Activated T-cell treated with anti-CD3 and anti-CD28 coated beads, Interleukin-2, amount 50 U/mL, for 24 hours (primary cell): ENCODE measurements at regions not wholly inside any gene's neighbourhood (a gene's known extent, or its start where the extent isn't known, plus 50 kb on each side); places are given as distances from the start of the nearest gene placed in this dataset.
"Not testable (repeated sequence)": the region's sequence is repeated elsewhere in the genome, so short reads cannot be mapped to it uniquely, and the experiment has no call there.

Experiments
- DNase-seq: peaks from one replicate; pipeline ENCODE4 v3.0.0-alpha.2; 2020
- H3K27ac Mint-ChIP-seq: 2 replicates; pipeline ENCODE4 v1.8.0; 2020; ENCODE audit warnings: mild to moderate bottlenecking, mixed read lengths
- H3K27me3 Mint-ChIP-seq: 2 replicates; pipeline ENCODE4 v1.8.0; 2020; ENCODE audit warnings: mixed read lengths
- H3K36me3 Mint-ChIP-seq: 2 replicates; pipeline ENCODE4 v1.8.0; 2020; ENCODE audit warnings: low read depth, mixed read lengths
- H3K4me1 Mint-ChIP-seq: 2 replicates; pipeline ENCODE4 v1.8.0; 2020; ENCODE audit warnings: low read depth, mixed read lengths
- H3K4me3 Mint-ChIP-seq: 2 replicates; pipeline ENCODE4 v1.8.0; 2020; ENCODE audit warnings: mild to moderate bottlenecking, moderate library complexity, mixed read lengths
- H3K9me3 Mint-ChIP-seq: 2 replicates; pipeline ENCODE4 v1.8.0; 2020; ENCODE audit warnings: mixed read lengths

GRCh38 chr4:17024425-17024824 is 126.0 kb upstream of the LDB2 start:
- H3K27ac Mint-ChIP-seq, result no peak overlapping the region
- H3K36me3 Mint-ChIP-seq, result no peaks in the 10 kb centered on the region
- H3K27me3 Mint-ChIP-seq, result peaks cover 32% of the 10 kb centered on the region
- no peak overlapping the region for H3K4me3 Mint-ChIP-seq
- DNase-seq, result no peak
- H3K9me3 Mint-ChIP-seq, result no peaks in the 10 kb centered on the region
- H3K4me1 Mint-ChIP-seq, result no peaks in the 10 kb centered on the region

- H3K4me3 Mint-ChIP-seq, result no peak overlapping the region
- no peaks in the 10 kb centered on the region for H3K36me3 Mint-ChIP-seq
- no peaks in the 10 kb centered on the region for H3K4me1 Mint-ChIP-seq
- DNase-seq, result no peak
- no peak overlapping the region for H3K27ac Mint-ChIP-seq
- H3K27me3 Mint-ChIP-seq, result peaks cover 29% of the 10 kb centered on the region
- H3K9me3 Mint-ChIP-seq, result no peaks in the 10 kb centered on the region
These were observed 122.5 kb upstream of the LDB2 start for GRCh38 chr4:17020901-17021300.

GRCh38 chr4:17020451-17020850 is 122.0 kb upstream of the LDB2 start:
- H3K27ac Mint-ChIP-seq, result no peak overlapping the region

GRCh38 chr4:17018621-17019020 is 120.2 kb upstream of the LDB2 start:
- H3K9me3 Mint-ChIP-seq, DNase-seq, H3K27ac Mint-ChIP-seq, H3K4me3 Mint-ChIP-seq, H3K4me1 Mint-ChIP-seq, H3K36me3 Mint-ChIP-seq: not testable (repeated sequence)
- H3K27me3 Mint-ChIP-seq, result peaks cover 25% of the 10 kb centered on the region

More at GRCh38 chr4:17020451-17020850, 122.0 kb upstream of the LDB2 start:
- no peak for DNase-seq
- no peaks in the 10 kb centered on the region for H3K9me3 Mint-ChIP-seq
- H3K27me3 Mint-ChIP-seq, result peaks cover 27% of the 10 kb centered on the region
- H3K4me3 Mint-ChIP-seq, result no peak overlapping the region
- H3K4me1 Mint-ChIP-seq, result no peaks in the 10 kb centered on the region
- no peaks in the 10 kb centered on the region for H3K36me3 Mint-ChIP-seq

- no peaks in the 10 kb centered on the region for H3K4me1 Mint-ChIP-seq
- peaks cover 23% of the 10 kb centered on the region for H3K27me3 Mint-ChIP-seq
- DNase-seq, result no peak
- no peak overlapping the region for H3K4me3 Mint-ChIP-seq
- H3K36me3 Mint-ChIP-seq, result no peaks in the 10 kb centered on the region
- no peak overlapping the region for H3K27ac Mint-ChIP-seq
- no peaks in the 10 kb centered on the region for H3K9me3 Mint-ChIP-seq
These were observed 119.6 kb upstream of the LDB2 start for GRCh38 chr4:17018013-17018412.

GRCh38 chr4:17013382-17014006 is 115.0 kb upstream of the LDB2 start:
- Mint-ChIP-seq H3K4me3 (no peak overlapping the region), H3K27ac (no peak overlapping the region), H3K4me1 (no peaks in the 10 kb centered on the region), H3K36me3 (no peaks in the 10 kb centered on the region), H3K27me3 (no peaks in the 10 kb centered on the region), H3K9me3 (no peaks in the 10 kb centered on the region)
- DNase-seq, result no peak

- H3K27ac Mint-ChIP-seq, result no peak overlapping the region
- no peaks in the 10 kb centered on the region for H3K9me3 Mint-ChIP-seq
These were observed 114.0 kb upstream of the LDB2 start for GRCh38 chr4:17012451-17012850.

GRCh38 chr4:17010426-17011087 is 112.1 kb upstream of the LDB2 start:
- Mint-ChIP-seq H3K36me3 (no peaks in the 10 kb centered on the region), H3K27me3 (no peaks in the 10 kb centered on the region), H3K27ac (no peak overlapping the region), H3K4me1 (no peaks in the 10 kb centered on the region), H3K9me3 (no peaks in the 10 kb centered on the region), H3K4me3 (no peak overlapping the region)
- DNase-seq, result no peak

More at GRCh38 chr4:17012451-17012850, 114.0 kb upstream of the LDB2 start:
- Mint-ChIP-seq H3K27me3 (no peaks in the 10 kb centered on the region), H3K4me1 (no peaks in the 10 kb centered on the region), H3K36me3 (no peaks in the 10 kb centered on the region), H3K4me3 (no peak overlapping the region)
- no peak for DNase-seq

- Mint-ChIP-seq H3K27me3 (no peaks in the 10 kb centered on the region), H3K4me3 (no peak overlapping the region), H3K27ac (no peak overlapping the region), H3K9me3 (no peaks in the 10 kb centered on the region), H3K4me1 (no peaks in the 10 kb centered on the region), H3K36me3 (no peaks in the 10 kb centered on the region)
- no peak for DNase-seq
These were observed 111.5 kb upstream of the LDB2 start for GRCh38 chr4:17009871-17010367.

- Mint-ChIP-seq H3K9me3 (no peaks in the 10 kb centered on the region), H3K27ac (no peak overlapping the region), H3K36me3 (no peaks in the 10 kb centered on the region), H3K4me3 (no peak overlapping the region), H3K27me3 (no peaks in the 10 kb centered on the region), H3K4me1 (no peaks in the 10 kb centered on the region)
- no peak for DNase-seq
These were observed 110.4 kb upstream of the LDB2 start for GRCh38 chr4:17008834-17009345.

GRCh38 chr4:17003606-17004392 is 105.4 kb upstream of the LDB2 start:
- DNase-seq, result not testable (repeated sequence)

GRCh38 chr4:16995451-16995850 is 97.0 kb upstream of the LDB2 start:
- Mint-ChIP-seq H3K4me1 (no peaks in the 10 kb centered on the region), H3K9me3 (no peaks in the 10 kb centered on the region), H3K4me3 (no peak overlapping the region), H3K27me3 (no peaks in the 10 kb centered on the region), H3K27ac (no peak overlapping the region), H3K36me3 (no peaks in the 10 kb centered on the region)
- DNase-seq, result no peak

More at GRCh38 chr4:17003606-17004392, 105.4 kb upstream of the LDB2 start:
- H3K27ac Mint-ChIP-seq, H3K4me3 Mint-ChIP-seq, H3K36me3 Mint-ChIP-seq, H3K9me3 Mint-ChIP-seq, H3K27me3 Mint-ChIP-seq, H3K4me1 Mint-ChIP-seq: not testable (repeated sequence)

GRCh38 chr4:16993956-16994840 is 95.8 kb upstream of the LDB2 start:
- DNase-seq, result no peak
- Mint-ChIP-seq H3K9me3 (no peaks in the 10 kb centered on the region), H3K27ac (no peak overlapping the region), H3K4me1 (no peaks in the 10 kb centered on the region), H3K4me3 (no peak overlapping the region), H3K36me3 (no peaks in the 10 kb centered on the region), H3K27me3 (no peaks in the 10 kb centered on the region)
